ENCODE measurements at regions not wholly inside any gene's neighbourhood (a gene's known extent, or its start where the extent isn't known, plus 50 kb on each side); places are given as distances from the start of the nearest gene placed in this dataset.

DNA sequence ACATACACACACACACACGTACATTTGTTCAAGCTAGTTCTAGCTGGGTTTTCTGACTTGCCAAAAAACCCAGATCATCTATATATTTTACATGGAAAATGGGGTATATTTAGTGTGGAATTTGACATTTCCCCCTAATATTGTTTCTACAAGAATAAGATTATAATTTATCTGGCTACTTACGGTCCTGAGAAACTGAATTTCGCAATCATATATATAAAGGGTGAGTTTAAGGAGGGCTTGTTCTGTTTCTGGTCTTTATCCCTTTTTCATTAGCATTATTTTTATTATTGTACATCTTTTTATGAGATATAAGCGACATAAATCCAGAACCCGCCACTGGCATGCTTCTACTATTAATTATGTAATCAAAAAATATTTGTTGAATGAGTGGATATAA is 528.9 kb downstream of the TMX3 start:
- no peaks in the 10 kb centered on the region for H3K9me3 ChIP-seq
- H3K27me3 ChIP-seq: no peaks in the 10 kb centered on the region
- no peaks in the 10 kb centered on the region for H3K4me1 ChIP-seq
- no peak for DNase-seq
- H3K36me3 ChIP-seq: no peaks in the 10 kb centered on the region
- TF ChIP-seq, protein P1, sequence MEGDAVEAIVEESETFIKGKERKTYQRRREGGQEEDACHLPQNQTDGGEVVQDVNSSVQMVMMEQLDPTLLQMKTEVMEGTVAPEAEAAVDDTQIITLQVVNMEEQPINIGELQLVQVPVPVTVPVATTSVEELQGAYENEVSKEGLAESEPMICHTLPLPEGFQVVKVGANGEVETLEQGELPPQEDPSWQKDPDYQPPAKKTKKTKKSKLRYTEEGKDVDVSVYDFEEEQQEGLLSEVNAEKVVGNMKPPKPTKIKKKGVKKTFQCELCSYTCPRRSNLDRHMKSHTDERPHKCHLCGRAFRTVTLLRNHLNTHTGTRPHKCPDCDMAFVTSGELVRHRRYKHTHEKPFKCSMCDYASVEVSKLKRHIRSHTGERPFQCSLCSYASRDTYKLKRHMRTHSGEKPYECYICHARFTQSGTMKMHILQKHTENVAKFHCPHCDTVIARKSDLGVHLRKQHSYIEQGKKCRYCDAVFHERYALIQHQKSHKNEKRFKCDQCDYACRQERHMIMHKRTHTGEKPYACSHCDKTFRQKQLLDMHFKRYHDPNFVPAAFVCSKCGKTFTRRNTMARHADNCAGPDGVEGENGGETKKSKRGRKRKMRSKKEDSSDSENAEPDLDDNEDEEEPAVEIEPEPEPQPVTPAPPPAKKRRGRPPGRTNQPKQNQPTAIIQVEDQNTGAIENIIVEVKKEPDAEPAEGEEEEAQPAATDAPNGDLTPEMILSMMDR (IDR thresholded peaks at IDR 0.05; ENCODE audit: low read depth, low read length): no peak
- H3K4me3 ChIP-seq (ENCODE audit: low read depth, low read length): no peak overlapping the region

DNA sequence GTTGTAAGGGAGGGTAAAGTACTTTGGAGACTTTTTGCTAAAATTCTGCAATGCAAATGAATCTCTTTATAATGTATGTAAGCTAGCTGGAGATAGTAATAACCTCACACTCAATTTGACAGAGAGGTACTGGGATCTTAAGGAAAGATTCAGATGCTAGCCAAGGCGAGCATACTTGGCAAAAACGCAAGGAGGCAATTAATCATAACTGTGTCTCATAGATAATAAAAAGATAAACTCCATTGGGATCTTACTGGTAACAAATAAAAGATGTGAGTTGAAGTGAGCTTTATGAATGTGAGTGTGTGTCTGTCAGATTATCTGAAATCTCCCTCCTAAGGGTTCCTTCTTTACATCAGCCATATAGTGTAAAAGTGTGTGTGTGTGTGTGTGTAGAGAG is 533.0 kb downstream of the TMX3 start:
- no peaks in the 10 kb centered on the region for H3K27me3 ChIP-seq
- no peaks in the 10 kb centered on the region for H3K36me3 ChIP-seq
- no peaks in the 10 kb centered on the region for H3K9me3 ChIP-seq
- DNase-seq: no peak
- TF ChIP-seq, protein P1 (IDR thresholded peaks at IDR 0.05; ENCODE audit: low read depth, low read length): no peak
- no peaks in the 10 kb centered on the region for H3K4me1 ChIP-seq
- no peak overlapping the region for H3K4me3 ChIP-seq (ENCODE audit: low read depth, low read length)

DNA sequence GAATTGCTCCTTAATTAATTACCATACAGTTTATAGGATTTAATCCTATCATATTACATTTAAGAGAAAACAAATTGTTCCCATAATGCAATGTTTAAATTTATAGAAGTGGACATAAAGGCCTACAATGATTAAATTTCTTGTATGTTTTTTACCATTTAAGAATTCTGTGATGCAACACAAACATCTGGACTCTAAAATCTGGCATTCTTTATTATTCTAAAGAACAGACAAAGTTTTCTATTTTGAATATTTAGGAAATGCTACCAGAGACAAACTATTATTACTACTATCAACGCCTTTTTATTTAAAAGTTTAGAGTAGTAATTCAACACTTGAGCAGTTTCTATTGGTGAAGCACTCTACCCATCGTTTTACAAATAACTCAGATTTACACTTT is 535.1 kb downstream of the TMX3 start:
- H3K36me3 ChIP-seq: no peaks in the 10 kb centered on the region
- no peak overlapping the region for H3K4me3 ChIP-seq (ENCODE audit: low read depth, low read length)
- no peaks in the 10 kb centered on the region for H3K9me3 ChIP-seq
- H3K4me1 ChIP-seq: no peaks in the 10 kb centered on the region
- TF ChIP-seq, protein P1 (IDR thresholded peaks at IDR 0.05; ENCODE audit: low read depth, low read length): no peak
- H3K27me3 ChIP-seq: no peaks in the 10 kb centered on the region
- DNase-seq: no peak

DNA sequence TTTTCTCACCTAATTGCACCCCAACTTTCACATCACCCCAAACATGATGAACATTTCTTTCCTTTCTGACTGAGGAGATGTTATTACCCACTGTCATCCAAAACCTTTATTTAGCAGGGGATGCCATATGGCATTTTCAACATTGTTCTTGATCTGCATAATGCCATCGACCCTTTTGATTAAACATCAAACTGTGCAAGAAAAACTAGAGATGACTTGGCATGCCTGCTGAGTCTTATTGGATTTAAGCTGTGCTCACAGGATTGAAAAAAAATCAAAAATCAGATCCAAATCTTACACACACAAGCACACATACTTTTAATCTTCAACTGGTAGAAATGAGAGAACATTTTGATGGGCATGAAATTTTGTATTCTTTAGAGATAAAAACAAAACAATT is 536.0 kb downstream of the TMX3 start:
- DNase-seq: no peak
- H3K4me1 ChIP-seq: no peaks in the 10 kb centered on the region
- H3K36me3 ChIP-seq: no peaks in the 10 kb centered on the region
- TF ChIP-seq, protein P1 (IDR thresholded peaks at IDR 0.05; ENCODE audit: low read depth, low read length): no peak
- H3K9me3 ChIP-seq: no peaks in the 10 kb centered on the region
- H3K27me3 ChIP-seq: no peaks in the 10 kb centered on the region
- H3K4me3 ChIP-seq (ENCODE audit: low read depth, low read length): no peak overlapping the region

DNA sequence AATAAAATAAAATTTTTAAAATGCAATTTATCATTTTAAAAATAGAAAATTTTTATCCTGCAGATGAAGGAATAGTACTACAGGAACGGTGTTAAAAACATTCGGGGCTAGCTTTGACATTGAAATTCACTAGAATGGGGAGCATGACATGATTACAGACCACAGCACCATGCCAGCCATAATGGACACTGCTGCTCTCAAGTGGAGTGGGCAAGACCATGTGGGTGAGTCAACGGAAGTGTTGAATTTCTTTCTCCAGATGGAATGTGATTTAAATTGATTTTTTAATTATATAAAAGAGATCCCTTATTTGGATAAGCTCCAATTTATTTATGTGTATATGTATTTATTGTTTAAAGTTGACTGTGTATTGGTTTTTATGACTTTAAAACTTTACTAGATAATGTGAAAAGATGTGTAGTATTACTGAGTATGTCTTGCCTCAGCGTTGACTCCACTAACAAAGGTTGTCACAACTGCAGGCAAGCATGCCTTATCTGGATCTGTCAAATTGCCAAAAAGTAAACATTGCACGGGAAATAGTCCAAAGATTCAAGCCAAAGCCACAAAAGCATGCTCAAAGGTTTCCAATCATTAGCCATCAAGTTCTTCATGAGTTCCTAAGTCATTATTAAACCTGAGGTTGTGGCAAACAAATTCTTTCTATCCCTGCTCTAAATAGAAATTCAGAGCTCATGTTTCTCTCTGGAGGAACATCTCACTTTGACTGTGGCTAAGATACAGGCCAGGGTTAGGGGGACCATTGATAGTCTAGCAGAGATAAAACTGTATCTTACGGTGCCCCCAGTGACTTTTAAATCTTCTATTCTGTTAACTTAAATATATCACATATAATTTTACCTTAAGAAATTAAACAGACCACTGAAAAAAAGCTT is 536.9 kb downstream of the TMX3 start:
- H3K36me3 ChIP-seq: no peaks in the 10 kb centered on the region
- H3K4me3 ChIP-seq (ENCODE audit: low read depth, low read length): no peak overlapping the region
- H3K9me3 ChIP-seq: no peaks in the 10 kb centered on the region
- H3K27me3 ChIP-seq: no peaks in the 10 kb centered on the region
- TF ChIP-seq, protein P1 (IDR thresholded peaks at IDR 0.05; ENCODE audit: low read depth, low read length): no peak
- DNase-seq: no peak
- H3K4me1 ChIP-seq: no peaks in the 10 kb centered on the region

DNA sequence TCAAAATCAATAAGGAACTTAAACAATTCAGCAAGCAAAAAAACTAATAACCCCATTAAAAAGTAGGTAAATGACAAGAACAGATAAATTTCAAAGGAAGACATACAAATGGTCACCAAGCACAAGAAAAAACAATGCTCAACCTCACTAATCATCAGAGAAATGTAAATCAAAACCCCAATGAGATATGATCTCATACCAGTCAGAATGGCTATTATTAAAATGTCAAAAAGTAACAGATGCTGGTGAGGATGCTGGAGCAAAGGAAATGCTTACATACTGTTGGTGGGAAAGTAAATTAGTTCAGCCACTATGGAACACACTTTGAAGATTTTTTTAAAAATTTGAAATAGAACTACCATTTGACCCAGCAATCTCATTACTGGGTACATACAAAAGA is 538.0 kb downstream of the TMX3 start:
- Histone ChIP-seq H3K9me3 (no peaks in the 10 kb centered on the region), H3K4me3 (ENCODE audit: low read depth, low read length) (no peak overlapping the region), H3K4me1 (no peaks in the 10 kb centered on the region), H3K27me3 (no peaks in the 10 kb centered on the region), H3K36me3 (no peaks in the 10 kb centered on the region)
- TF ChIP-seq, protein P1 (IDR thresholded peaks at IDR 0.05; ENCODE audit: low read depth, low read length): no peak
- DNase-seq: no peak

Data from BE2C (cell line).